GM18907 (cell line): ENCODE measurements at regions not wholly inside any gene's neighbourhood (a gene's known extent, or its start where the extent isn't known, plus 50 kb on each side); places are given as distances from the start of the nearest gene placed in this dataset.
"Not testable (repeated sequence)": the region's sequence is repeated elsewhere in the genome, so short reads cannot be mapped to it uniquely, and the experiment has no call there.

ENCODE experiments used
- ATAC-seq: cut with Tn5 transposase; IDR thresholded peaks from one replicate; pipeline ENCODE4 v1.9.1; 2021; ENCODE audit warnings: mild to moderate bottlenecking, moderate library complexity; ENCODE audit not compliant: unreplicated experiment

GRCh38 chr3:20842594-20843436 is 656.8 kb upstream of the SGO1 start:
- no peak for ATAC-seq

DNA sequence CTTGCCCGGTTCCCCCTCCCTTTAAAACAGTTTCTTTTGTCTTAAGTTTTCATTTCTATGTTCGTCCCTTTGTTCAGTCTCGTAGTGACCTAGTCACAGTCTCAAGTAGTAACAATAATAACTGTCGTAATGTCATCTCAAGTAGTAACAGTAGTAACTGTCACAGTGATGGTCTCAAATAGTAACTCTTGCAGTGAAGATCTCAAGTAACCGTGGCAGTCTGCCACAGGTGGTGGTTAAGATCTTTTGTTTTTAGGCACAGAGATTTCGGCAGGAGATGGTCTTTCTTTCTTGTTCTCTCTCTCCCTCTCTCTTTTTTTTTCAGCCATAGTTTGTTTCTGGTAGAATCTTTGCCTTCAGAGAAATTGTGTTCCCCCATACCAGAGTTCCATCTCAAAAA is 656.0 kb upstream of the SGO1 start:
- no peak for ATAC-seq

DNA sequence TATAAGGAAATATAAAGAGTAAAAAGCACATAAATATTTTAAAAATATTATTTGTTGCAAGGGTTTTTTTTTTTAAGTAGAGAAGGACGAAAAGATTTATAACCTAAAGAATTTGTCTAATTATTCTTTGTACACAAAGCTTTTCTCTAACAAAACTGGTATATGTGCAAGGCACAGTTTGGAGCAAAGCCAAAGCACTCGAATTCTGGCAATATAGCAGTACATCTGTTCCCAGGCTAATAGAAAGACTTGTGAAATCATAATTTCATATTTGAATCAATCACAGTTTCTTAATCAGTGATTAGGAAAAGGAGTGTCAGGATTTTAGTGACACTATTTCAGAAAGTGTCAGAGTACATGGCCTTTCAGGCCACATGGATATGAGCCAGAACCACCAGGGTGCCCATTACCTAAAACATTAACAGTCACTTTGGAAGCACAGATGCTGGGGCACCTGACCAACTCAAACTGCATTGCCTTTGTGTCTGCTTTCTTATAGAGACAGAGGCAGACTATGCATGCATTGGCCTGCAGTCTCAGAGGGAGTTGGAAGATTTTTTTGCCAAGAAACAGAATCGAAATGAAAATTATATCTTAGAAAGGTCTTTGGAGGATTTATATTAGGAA is 651.8 kb upstream of the SGO1 start:
- ATAC-seq = no peak

GRCh38 chr3:20836801-20837200 is 650.8 kb upstream of the SGO1 start:
- no peak for ATAC-seq

- no peak for ATAC-seq
Observed at GRCh38 chr3:20832963-20833362, 647.0 kb upstream of the SGO1 start.

DNA sequence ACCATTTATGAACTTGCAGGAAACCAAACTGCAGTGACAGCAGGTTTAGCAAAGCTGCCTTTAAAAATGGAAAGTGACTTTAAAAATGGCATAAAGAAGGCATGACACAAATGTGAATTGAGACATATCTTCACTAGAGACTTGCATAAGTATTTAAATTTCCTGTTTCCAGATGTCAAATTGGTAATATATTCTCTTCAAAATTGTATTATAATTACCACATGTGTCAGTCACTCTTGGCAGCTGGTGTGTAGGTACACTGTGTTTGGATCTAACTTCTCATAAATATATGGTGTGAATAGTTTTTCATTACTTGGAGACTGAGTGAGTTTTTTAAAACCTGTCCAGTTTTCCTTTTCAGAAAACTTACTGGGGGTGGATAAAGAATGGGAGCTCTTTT is 636.2 kb upstream of the SGO1 start:
- ATAC-seq = no peak

DNA sequence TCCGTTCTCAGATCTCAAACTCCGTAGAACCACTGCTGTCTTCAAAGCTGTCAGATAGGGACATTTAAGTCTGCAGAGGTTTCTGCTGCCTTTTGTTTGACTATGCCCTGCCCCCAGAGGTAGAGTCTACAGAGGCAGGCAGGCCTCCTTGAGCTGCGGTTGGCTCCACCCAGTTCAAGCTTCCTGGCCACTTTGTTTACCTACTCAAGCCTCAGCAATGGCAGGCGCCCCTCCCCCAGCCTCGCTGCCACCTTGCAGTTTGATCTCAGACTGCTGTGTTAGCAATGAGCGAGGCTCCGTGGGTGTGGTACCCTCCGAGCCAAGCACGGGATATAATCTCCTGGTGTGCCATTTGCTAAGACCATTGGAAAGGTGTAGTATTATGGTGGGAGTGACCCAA is 634.9 kb upstream of the SGO1 start:
- not testable (repeated sequence) for ATAC-seq

GRCh38 chr3:20811631-20812030 is 625.6 kb upstream of the SGO1 start:
- ATAC-seq = no peak

DNA sequence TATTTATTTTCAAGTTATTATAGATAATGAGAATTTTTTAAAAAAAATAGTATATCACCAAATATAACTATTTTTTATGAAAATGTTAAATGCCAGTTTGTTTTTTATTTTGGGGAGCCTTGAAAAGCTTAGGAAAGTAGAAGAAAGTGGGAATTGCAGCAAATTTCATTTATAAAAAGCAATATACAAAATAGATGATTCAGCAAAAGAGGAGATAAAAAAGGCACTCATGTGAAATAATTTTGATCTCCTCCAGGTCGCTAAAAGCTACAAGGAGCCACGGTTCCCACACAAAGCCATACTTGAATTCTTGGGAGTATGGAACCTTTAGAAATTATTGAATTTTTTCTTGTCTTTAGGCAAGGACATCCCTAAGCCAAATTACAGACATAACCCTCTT is 625.0 kb upstream of the SGO1 start:
- no peak for ATAC-seq

GRCh38 chr3:20810555-20810954 is 624.5 kb upstream of the SGO1 start:
- ATAC-seq = no peak

- ATAC-seq = no peak
Observed at GRCh38 chr3:20809356-20809755, 623.4 kb upstream of the SGO1 start.

GRCh38 chr3:20808864-20809263 is 622.9 kb upstream of the SGO1 start:
- no peak for ATAC-seq

DNA sequence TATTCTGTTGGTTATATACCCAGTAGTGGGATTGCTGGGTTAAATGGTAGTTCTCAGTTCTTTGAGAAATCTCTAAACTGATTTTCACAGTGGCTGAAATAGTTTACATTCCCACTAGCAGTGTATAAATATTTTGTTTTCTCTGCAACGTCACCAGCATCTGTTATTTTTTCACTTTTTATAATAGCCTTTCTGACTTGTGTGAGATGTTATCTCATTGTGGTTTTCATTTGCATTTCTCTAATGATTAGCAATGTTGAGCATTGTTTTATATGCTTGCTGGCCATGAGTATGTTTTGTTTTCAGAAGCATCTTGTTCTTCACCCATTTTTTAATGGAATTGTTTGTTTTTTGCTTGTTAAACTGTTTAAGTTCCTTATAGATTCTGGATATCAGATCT is 612.7 kb upstream of the SGO1 start:
- no peak for ATAC-seq

- no peak for ATAC-seq
Observed at GRCh38 chr3:20787005-20787404, 601.0 kb upstream of the SGO1 start.

DNA sequence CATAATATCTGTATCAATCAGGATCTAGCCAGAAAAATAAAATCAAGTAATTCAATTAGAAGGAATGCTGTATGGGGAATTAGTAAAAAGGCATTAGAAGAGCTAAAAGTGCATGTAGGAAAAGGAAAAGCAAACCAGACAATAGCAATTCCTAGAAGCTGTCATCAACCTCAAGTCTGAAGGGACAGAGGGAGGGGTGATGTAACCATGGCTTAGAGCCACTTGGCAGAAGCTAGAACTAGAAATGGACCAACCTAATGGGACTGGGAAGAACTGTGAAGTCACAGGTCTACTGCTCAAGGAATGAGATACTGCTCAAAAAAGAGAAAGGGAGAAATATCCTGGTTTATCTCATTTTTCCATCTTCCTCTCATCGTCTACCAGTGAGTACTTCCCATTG is 590.7 kb upstream of the SGO1 start:
- no peak for ATAC-seq

- ATAC-seq = no peak
Observed at GRCh38 chr3:20776286-20776685, 590.3 kb upstream of the SGO1 start.

DNA sequence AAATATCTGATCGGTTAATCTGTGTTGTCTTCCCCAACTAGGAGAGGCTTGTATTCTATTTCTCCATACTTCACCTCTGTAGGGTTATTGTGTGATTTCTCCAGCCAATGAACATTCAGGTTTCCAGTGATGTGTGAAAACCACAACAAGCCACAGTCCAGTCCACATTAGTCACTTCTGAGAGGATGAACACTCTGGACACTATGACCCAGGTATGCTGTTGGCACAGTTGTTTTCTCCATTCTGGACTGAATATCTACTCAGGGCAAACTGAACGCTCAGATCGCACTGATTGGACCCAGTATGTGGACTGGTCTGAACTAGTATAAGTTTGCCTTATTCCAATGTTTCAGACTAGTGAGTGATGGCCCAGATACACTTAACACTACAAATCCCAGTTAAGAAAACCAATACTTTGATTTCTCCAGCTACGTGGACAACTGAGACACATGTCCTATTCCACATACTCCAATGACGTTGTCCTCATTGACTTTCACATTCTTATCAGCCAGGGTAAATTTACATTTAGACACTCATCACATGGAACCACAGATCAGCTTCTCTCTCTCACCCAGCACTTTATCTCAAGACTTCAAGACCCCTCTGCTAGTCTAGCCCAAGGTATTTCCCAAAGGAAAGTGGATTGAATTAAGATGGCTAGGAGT is 587.4 kb upstream of the SGO1 start:
- no peak for ATAC-seq

GRCh38 chr3:20772869-20773268 is 586.9 kb upstream of the SGO1 start:
- ATAC-seq = no peak

GRCh38 chr3:20769430-20769829 is 583.4 kb upstream of the SGO1 start:
- ATAC-seq = no peak

- no peak for ATAC-seq
Observed at GRCh38 chr3:20760981-20761380, 575.0 kb upstream of the SGO1 start.

DNA sequence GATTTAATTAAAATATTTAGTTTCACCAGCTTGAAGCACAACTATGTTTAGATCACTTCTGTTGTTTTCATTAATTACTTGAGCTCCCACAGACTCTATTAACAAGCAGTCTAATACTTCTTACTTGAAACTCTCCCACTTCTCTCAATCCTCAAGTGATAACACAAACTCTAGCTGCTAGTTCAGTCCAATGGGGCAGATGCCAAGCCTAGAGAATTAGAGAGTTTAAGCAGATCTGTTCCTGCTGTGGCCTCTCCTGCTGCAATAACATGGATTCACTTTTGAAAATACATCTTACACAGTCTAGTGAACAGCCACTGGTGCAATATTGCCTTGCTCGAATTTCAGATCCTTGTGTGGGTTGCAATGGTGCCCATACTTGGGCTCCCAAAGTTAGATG is 566.4 kb upstream of the SGO1 start:
- no peak for ATAC-seq

GRCh38 chr3:20751296-20751695 is 565.3 kb upstream of the SGO1 start:
- no peak for ATAC-seq
